ENCODE measurements at regions not wholly inside any gene's neighbourhood (a gene's known extent, or its start where the extent isn't known, plus 50 kb on each side); places are given as distances from the start of the nearest gene placed in this dataset.

DNA sequence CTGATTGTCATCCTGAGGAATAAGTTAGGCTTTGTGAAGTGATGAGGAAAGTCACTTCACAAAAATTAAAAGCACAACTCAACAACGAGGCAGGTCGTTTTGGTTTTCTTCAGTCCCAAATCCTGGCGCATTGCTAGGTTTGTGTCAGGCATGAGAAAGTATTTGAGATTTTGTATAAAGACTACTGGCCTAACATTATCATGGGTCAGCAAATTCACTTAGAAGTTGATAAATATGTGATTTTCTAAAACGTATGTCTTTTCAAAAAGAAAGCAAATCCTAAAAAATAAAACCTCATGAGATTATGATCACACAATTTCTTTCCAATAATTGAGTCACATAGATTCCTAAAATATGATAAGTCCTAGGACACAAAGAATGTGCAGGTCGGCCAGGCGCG lies 395.8 kb upstream of the RORA start:
- Histone ChIP-seq H3K9me3 (ENCODE audit: low read length) (no peaks in the 10 kb centered on the region), H4K20me1 (ENCODE audit: insufficient read depth) (no peaks in the 10 kb centered on the region)
- TF ChIP-seq EP300 (conservative IDR thresholded peaks at IDR 0.05; ENCODE audit: poor library complexity, severe bottlenecking), result no peak
- no peak for TF ChIP-seq TAF1 (IDR thresholded peaks at IDR 0.05; ENCODE audit: low read depth)
- no peak for TF ChIP-seq EZH2 (IDR thresholded peaks at IDR 0.05; ENCODE audit: borderline replicate concordance, insufficient read depth, low read length, poor library complexity, severe bottlenecking)
- no peak for TF ChIP-seq RAD21 (conservative IDR thresholded peaks at IDR 0.05)
- no peak for TF ChIP-seq POLR2AphosphoS5 (IDR thresholded peaks at IDR 0.05)
- no peak for TF ChIP-seq MXI1 (conservative IDR thresholded peaks at IDR 0.05; ENCODE audit: poor library complexity, severe bottlenecking)
- TF ChIP-seq, protein P1, sequence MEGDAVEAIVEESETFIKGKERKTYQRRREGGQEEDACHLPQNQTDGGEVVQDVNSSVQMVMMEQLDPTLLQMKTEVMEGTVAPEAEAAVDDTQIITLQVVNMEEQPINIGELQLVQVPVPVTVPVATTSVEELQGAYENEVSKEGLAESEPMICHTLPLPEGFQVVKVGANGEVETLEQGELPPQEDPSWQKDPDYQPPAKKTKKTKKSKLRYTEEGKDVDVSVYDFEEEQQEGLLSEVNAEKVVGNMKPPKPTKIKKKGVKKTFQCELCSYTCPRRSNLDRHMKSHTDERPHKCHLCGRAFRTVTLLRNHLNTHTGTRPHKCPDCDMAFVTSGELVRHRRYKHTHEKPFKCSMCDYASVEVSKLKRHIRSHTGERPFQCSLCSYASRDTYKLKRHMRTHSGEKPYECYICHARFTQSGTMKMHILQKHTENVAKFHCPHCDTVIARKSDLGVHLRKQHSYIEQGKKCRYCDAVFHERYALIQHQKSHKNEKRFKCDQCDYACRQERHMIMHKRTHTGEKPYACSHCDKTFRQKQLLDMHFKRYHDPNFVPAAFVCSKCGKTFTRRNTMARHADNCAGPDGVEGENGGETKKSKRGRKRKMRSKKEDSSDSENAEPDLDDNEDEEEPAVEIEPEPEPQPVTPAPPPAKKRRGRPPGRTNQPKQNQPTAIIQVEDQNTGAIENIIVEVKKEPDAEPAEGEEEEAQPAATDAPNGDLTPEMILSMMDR (IDR thresholded peaks at IDR 0.05; ENCODE audit: poor library complexity, severe bottlenecking), result no peak
- TF ChIP-seq SMC3 (conservative IDR thresholded peaks at IDR 0.05; ENCODE audit: poor library complexity), result no peak
- TF ChIP-seq, protein P2, sequence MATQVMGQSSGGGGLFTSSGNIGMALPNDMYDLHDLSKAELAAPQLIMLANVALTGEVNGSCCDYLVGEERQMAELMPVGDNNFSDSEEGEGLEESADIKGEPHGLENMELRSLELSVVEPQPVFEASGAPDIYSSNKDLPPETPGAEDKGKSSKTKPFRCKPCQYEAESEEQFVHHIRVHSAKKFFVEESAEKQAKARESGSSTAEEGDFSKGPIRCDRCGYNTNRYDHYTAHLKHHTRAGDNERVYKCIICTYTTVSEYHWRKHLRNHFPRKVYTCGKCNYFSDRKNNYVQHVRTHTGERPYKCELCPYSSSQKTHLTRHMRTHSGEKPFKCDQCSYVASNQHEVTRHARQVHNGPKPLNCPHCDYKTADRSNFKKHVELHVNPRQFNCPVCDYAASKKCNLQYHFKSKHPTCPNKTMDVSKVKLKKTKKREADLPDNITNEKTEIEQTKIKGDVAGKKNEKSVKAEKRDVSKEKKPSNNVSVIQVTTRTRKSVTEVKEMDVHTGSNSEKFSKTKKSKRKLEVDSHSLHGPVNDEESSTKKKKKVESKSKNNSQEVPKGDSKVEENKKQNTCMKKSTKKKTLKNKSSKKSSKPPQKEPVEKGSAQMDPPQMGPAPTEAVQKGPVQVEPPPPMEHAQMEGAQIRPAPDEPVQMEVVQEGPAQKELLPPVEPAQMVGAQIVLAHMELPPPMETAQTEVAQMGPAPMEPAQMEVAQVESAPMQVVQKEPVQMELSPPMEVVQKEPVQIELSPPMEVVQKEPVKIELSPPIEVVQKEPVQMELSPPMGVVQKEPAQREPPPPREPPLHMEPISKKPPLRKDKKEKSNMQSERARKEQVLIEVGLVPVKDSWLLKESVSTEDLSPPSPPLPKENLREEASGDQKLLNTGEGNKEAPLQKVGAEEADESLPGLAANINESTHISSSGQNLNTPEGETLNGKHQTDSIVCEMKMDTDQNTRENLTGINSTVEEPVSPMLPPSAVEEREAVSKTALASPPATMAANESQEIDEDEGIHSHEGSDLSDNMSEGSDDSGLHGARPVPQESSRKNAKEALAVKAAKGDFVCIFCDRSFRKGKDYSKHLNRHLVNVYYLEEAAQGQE (IDR thresholded peaks at IDR 0.05; ENCODE audit: borderline replicate concordance), result no peak

DNA sequence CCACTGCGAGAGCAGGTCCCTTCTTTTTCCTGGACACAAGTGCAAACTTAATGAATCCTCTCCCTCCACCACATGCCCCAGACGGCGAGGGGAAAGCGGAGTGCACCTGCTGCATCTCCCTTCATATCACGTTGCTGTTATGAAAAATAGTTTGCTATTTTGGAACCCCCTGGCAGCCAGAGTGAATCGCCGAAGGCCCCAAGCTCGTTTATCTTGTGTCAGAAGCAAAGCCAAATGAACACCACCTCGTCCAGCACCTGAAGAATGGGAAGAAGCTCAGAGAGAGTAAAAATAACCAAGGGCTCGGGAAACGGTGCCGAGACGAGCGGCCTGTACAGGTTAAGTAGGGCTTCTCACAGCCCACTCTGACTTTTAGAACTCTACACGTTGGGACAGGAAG lies 394.6 kb upstream of the RORA start:
- no peaks in the 10 kb centered on the region for H3K9me3 ChIP-seq (ENCODE audit: low read length)
- H3K27ac ChIP-seq (ENCODE audit: low read length), result no peak overlapping the region
- no peak overlapping the region for H3K4me2 ChIP-seq (ENCODE audit: low read length)
- H3K36me3 ChIP-seq (ENCODE audit: insufficient read depth, low read length), result no peaks in the 10 kb centered on the region
- no peak overlapping the region for H2AFZ ChIP-seq (ENCODE audit: low read depth, low read length)
- H4K20me1 ChIP-seq (ENCODE audit: insufficient read depth), result no peaks in the 10 kb centered on the region
- H3K4me3 ChIP-seq (ENCODE audit: low read length), result no peak overlapping the region
- H3K27me3 ChIP-seq (ENCODE audit: insufficient read depth, low read depth, low read length), result no peaks in the 10 kb centered on the region
- no peak overlapping the region for H3K9ac ChIP-seq (ENCODE audit: low read length)
- H3K9me2 ChIP-seq (ENCODE audit: insufficient read depth, low read length), result no peaks in the 10 kb centered on the region
- H3F3A ChIP-seq (ENCODE audit: insufficient read depth, low read length, poor library complexity, severe bottlenecking), result no peaks in the 10 kb centered on the region
- TF ChIP-seq EP300 (conservative IDR thresholded peaks at IDR 0.05; ENCODE audit: poor library complexity, severe bottlenecking), result no peak
- TF ChIP-seq SMC3 (conservative IDR thresholded peaks at IDR 0.05; ENCODE audit: poor library complexity), result no peak
- TF ChIP-seq, protein P1 (IDR thresholded peaks at IDR 0.05; ENCODE audit: poor library complexity, severe bottlenecking), result no peak
- TF ChIP-seq MXI1 (conservative IDR thresholded peaks at IDR 0.05; ENCODE audit: poor library complexity, severe bottlenecking), result no peak
- TF ChIP-seq EZH2 (IDR thresholded peaks at IDR 0.05; ENCODE audit: borderline replicate concordance, insufficient read depth, low read length, poor library complexity, severe bottlenecking), result no peak
- no peak for TF ChIP-seq TAF1 (IDR thresholded peaks at IDR 0.05; ENCODE audit: low read depth)
- no peak for TF ChIP-seq RAD21 (conservative IDR thresholded peaks at IDR 0.05)
- TF ChIP-seq POLR2AphosphoS5 (IDR thresholded peaks at IDR 0.05), result no peak
- no peaks in the 10 kb centered on the region for H3K79me2 ChIP-seq (replicated peaks; ENCODE audit: insufficient read depth, low read length)

More for the DNA sequence above, 395.8 kb upstream of the RORA start:
- H3F3A ChIP-seq (ENCODE audit: insufficient read depth, low read length, poor library complexity, severe bottlenecking), result no peaks in the 10 kb centered on the region
- no peaks in the 10 kb centered on the region for H3K9me2 ChIP-seq (ENCODE audit: insufficient read depth, low read length)
- H3K36me3 ChIP-seq (ENCODE audit: insufficient read depth, low read length), result no peaks in the 10 kb centered on the region
- H3K4me2 ChIP-seq (ENCODE audit: low read length), result no peak overlapping the region
- H3K9ac ChIP-seq (ENCODE audit: low read length), result no peak overlapping the region
- no peaks in the 10 kb centered on the region for H3K79me2 ChIP-seq (replicated peaks; ENCODE audit: insufficient read depth, low read length)
- no peak overlapping the region for H3K27ac ChIP-seq (ENCODE audit: low read length)
- no peak overlapping the region for H3K4me3 ChIP-seq (ENCODE audit: low read length)
- H2AFZ ChIP-seq (ENCODE audit: low read depth, low read length), result no peak overlapping the region
- H3K27me3 ChIP-seq (ENCODE audit: insufficient read depth, low read depth, low read length), result no peaks in the 10 kb centered on the region

Measured in neural cell (in vitro differentiated cells).